GM19397 (cell line): ENCODE measurements at regions not wholly inside any gene's neighbourhood (a gene's known extent, or its start where the extent isn't known, plus 50 kb on each side); places are given as distances from the start of the nearest gene placed in this dataset.
"Not testable (repeated sequence)": the region's sequence is repeated elsewhere in the genome, so short reads cannot be mapped to it uniquely, and the experiment has no call there.

Experiments
- ATAC-seq: cut with Tn5 transposase; IDR thresholded peaks from one replicate; pipeline ENCODE4 v1.9.1; 2021; ENCODE audit warnings: mild to moderate bottlenecking, moderate library complexity; ENCODE audit not compliant: unreplicated experiment

DNA sequence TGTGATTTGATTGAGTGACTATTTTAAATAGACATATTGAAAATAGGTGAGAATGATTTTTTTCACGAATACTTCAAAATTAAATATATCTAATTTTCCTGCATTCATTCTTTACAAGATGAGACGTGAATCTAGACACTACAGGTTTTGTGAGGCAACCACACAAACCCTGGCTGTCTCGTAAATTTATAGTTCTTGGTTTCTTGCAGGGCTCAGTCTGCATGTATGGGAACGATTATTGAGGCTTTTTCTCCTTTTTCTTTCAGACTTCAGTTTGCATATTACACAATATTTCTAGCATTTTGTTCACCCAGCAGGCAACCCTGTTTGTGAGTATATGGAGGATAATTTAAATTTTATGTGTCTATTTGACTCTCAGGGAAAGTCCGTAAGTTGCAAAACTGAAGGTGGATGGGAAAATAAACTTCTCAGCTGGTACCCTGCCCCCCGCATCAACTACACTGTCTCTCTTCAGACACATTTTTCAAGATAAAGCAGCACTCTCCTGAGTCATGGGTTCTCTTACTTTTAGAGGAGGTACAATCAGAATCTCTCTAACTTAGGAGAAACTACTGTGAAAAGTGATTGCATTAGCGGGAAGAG lies 1349.3 kb downstream of the GRIK2 start:
- ATAC-seq, result no peak

- no peak for ATAC-seq
These were observed 1348.5 kb downstream of the GRIK2 start for GRCh38 chr6:102742028-102742427.

DNA sequence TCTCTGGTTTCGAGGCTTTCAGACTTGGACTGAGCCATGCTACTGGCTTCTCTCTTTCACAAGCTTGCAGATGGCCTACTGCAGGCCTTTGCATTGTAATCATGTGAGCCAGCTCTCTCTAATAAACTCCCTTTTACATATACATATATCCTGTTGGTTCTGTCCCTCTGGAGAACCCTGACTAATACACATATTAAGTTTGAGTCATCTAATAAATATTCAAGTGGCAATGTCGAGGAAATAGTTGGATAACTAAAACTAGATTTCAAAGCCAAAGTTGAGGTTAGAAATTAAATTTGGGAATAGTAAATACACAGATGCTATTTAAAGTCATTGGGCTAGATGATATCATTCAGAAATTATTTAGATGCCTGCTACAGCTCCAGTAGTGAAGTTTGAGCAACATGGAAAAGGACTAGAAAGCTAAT lies 1343.4 kb downstream of the GRIK2 start:
- ATAC-seq, result no peak

- ATAC-seq, result no peak
These were observed 1339.4 kb downstream of the GRIK2 start for GRCh38 chr6:102732898-102733297.

DNA sequence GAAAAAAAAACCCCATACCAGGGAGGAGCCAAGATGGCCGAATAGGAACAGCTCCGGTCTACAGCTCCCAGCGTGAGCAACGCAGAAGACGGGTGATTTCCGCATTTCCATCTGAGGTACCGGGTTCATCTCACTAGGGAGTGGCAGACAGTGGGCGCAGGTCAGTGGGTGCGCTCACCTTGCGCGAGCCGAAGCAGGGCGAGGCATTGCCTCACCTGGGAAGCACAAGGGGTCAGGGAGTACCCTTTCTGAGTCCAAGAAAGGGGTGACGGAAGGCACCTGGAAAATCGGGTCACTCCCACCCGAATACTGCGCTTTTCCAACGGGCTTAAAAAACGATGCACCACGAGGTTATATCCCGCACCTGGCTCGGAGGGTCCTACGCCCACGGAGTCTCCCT lies 1328.6 kb downstream of the GRIK2 start:
- not testable (repeated sequence) for ATAC-seq

DNA sequence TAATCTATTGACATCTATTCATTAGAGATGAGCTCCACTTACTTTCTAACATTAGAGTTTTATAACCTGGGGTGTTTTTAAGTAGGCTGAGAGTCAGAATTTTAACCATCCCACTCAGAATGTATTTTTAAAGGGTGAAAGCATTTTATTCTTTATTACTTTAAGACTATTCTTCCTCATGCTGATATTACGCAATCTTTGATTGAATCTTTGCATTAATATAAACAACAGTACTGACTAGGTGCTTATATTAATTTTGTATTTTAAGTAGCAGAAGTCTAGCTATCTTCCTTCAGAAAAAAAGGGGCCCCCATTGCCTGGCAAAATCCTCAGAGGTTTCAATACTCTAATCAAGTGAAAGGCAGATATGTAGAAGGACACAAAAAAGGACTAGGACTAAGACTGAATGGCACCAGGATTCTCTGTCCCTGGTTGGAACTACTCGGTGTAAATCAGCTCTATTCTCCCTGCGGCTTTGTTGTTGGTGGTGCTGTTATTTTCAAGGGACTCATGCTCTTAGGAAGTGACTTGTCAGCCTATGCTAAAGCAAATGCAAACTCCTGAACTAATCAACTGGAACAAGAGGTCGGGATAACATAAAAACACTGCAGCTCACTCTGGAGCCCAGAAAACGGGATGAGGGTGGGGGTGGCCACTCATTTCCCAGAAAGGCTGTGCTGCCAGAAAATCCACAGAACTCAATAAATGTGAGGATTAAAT lies 1324.4 kb downstream of the GRIK2 start:
- no peak for ATAC-seq

- no peak for ATAC-seq
These were observed 1323.7 kb downstream of the GRIK2 start for GRCh38 chr6:102717252-102717651.

GRCh38 chr6:102701019-102701418 lies 1307.5 kb downstream of the GRIK2 start:
- no peak for ATAC-seq

GRCh38 chr6:102686461-102686860 lies 1293.0 kb downstream of the GRIK2 start:
- ATAC-seq, result no peak

DNA sequence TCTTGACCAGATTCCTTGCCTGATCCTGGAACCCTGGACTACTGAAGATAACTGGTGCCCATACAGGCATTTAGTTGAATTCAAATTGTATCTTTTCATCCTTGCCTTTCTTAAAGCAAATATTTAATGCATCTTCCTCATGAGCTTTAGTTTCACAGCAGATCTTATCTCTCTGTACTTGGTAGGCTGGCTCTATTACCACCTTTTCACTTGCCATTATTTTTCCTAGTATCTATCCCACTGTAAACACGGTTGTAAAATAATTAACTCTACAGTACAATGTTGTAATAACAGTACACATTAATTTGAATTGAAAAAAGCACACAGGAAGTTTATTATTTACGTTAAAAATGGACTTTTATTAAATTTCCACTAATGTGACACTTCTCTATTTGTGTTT lies 1286.9 kb downstream of the GRIK2 start:
- ATAC-seq, result no peak

GRCh38 chr6:102679865-102680264 lies 1286.4 kb downstream of the GRIK2 start:
- ATAC-seq, result no peak

GRCh38 chr6:102677225-102677624 lies 1283.7 kb downstream of the GRIK2 start:
- ATAC-seq, result no peak

DNA sequence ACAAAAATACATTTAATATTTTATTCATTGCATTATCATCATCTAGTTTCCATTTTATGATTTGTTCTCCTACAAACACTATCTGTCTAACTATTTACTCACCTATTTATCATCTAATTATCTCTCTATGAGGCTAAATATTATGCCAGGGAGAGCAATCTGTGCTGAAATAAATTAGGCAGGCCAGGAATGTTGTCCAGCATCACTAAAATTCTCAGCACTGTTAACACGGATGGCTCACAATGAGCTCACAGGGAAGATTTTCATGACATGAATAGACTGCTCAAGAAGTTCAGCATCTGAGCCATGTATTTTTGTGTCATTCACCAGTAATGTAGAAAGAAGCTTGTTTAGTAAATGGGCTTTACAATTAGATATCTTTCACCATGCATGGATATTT lies 1277.2 kb downstream of the GRIK2 start:
- no peak for ATAC-seq

DNA sequence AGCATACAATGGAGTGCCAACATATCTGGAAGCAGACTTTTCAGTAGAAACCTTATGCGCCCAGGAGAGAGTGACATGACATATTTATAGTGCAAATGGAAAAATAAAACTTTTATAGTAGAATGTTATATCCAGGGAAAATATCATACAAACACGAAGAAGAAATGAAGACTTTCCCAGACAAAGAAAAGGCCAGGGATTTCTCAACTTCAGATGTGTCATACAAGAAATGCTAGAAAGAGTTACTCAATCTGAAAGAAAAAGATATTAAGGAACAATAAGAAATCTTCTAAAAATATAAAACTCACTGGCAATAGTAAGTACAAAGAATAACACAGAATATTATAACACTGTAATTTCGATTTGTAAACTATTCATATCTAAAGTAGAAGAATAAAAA lies 1269.3 kb downstream of the GRIK2 start:
- no peak for ATAC-seq

- ATAC-seq, result no peak
These were observed 1266.8 kb downstream of the GRIK2 start for GRCh38 chr6:102660303-102660702.

GRCh38 chr6:102655823-102656222 lies 1262.3 kb downstream of the GRIK2 start:
- ATAC-seq, result no peak

DNA sequence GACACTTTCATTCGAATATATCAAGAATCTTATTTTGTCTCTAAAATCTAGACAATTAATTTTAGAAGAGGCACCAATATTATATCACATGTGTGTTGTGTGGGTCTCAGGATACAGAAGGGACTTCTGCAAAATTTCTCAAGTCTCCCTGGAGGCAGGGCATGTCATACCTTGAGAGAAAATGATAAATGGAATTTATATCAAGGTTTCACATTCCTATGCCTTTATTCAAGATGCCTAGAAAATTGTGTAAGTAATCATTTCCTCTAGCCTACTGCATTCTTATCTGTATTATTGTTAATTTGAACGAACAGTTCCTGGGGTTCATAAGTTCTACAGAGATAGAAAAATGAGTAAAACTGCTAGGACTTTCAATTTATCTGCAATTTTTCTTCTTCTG lies 1247.9 kb downstream of the GRIK2 start:
- no peak for ATAC-seq

GRCh38 chr6:102631921-102632320 lies 1238.4 kb downstream of the GRIK2 start:
- no peak for ATAC-seq

GRCh38 chr6:102623201-102623600 lies 1229.7 kb downstream of the GRIK2 start:
- ATAC-seq, result no peak

- no peak for ATAC-seq
These were observed 1226.1 kb downstream of the GRIK2 start for GRCh38 chr6:102619585-102619984.

DNA sequence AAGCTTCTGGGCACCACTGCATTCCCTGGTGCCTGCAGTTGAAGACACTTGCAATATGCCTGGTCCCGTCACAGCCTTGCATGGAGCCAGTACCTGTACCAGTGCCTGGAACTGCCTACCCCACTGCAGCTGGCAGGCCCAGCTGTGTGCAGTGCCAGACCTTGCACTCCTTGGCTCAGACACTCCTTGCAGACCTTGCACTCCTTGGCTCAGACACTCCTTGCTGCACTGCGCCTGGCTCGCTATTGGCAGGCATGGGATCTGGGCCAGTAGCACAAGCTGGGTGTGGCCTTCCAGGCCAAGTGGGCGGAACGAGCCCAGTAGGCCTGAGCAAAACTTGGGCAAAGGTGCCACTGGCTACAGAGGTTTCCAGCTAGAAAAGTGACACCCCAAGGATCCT lies 1189.1 kb downstream of the GRIK2 start:
- ATAC-seq, result no peak

DNA sequence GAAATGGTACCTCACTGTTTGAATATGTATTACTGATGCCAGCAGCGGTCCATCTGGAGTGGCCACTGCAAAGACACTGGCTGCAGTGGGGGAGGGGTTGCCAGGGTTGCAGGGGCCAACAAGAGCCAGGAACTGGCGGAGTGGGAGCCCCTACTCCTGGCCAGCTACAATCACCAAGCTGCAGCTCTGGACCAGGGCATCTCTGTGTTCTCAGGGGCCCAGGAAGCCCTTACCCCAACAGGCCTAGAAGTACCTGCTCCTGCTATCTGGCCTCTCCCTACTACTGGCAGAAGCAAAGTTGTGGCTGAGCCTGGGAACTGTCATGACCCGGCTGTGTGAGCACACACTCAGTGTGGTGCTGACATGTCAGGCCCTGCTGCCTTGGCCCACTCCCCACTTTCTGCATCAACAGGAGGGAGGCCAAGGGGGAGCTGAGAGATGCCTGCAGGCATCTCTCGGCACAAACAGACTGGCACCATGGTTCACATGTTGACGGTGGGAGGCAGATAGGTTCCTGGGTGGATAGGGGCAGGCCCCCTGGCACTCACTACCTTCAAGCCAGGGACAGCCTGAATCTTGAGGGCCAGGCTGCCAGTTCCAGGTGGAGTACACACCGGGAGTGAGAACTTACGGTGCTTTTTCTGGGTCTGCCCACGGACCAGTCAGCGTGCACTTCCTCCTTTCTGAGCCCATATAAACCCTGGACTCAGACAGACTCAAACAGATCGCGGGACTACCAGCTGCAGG lies 1188.0 kb downstream of the GRIK2 start:
- no peak for ATAC-seq
